ENCODE measurements at regions not wholly inside any gene's neighbourhood (a gene's known extent, or its start where the extent isn't known, plus 50 kb on each side); places are given as distances from the start of the nearest gene placed in this dataset.

DNA sequence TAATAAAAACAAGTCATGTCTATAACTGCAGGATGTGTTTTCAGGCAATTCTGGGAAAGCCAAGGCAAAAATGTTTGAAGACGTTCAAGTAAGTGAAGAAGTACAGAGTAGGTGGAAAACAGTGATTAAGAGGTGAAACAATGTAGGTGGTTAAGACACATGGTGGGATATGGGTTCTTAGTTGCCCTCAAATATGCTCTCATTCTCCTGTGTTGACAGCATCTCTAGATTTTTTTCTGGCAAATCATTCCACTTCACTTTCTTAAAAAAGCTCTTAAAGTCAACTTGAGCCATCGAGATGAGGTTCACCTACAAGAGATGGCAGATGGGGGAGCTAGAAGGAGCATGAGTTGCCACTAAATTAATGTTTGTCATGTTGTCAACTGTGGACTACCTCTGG, 1041.0 kb upstream of the CNTN5 start:
- H4K8ac ChIP-seq (replicated peaks; ENCODE audit: insufficient read length, low read depth, low read length), result no peak overlapping the region
- H3K79me1 ChIP-seq (ENCODE audit: insufficient read depth, low read depth, low read length, poor library complexity, severe bottlenecking), result no peaks in the 10 kb centered on the region
- H2BK15ac ChIP-seq (ENCODE audit: low read depth, low read length), result no peak overlapping the region
- no peak overlapping the region for H2AFZ ChIP-seq (ENCODE audit: low read length)
- H3K56ac ChIP-seq (ENCODE audit: insufficient read length, low read depth, low read length), result no peak overlapping the region
- H2BK20ac ChIP-seq (ENCODE audit: low read depth, low read length, poor library complexity, severe bottlenecking), result no peak overlapping the region
- H4K5ac ChIP-seq (ENCODE audit: insufficient read length, low read depth, low read length), result no peak overlapping the region
- no peak for TF ChIP-seq CTCF (conservative IDR thresholded peaks at IDR 0.05)
- H4K91ac ChIP-seq (ENCODE audit: insufficient read length, low read depth, low read length), result no peak overlapping the region
- H4K20me1 ChIP-seq (ENCODE audit: control insufficient read depth, insufficient read depth, insufficient read length), result no peaks in the 10 kb centered on the region
- H2AK5ac ChIP-seq (ENCODE audit: insufficient read length, low read length), result no peak overlapping the region
- WGBS (ENCODE audit: extremely low coverage, insufficient read length, low lambda C conversion rate), result no CpG with 5 or more reads among the region's 2 CpGs
- Mint-ChIP-seq H3K36me3 (ENCODE audit: insufficient read depth in 1 of 3, low read depth in 3 of 3) (no peaks in the 10 kb centered on the region), H3K27ac (no peak overlapping the region), H3K4me3 (no peak overlapping the region), H3K4me1 (peaks cover 6 to 8% of the 10 kb centered on the region in 2 experiments), H3K9me3 (no peaks in the 10 kb centered on the region; a peak in 2 of 5 replicates), H3K27me3 (ENCODE audit: low read depth) (no peaks in the 10 kb centered on the region)
- H3K14ac ChIP-seq (ENCODE audit: insufficient read depth, low read length), result no peak overlapping the region
- H3K4me2 ChIP-seq (ENCODE audit: insufficient read depth, insufficient read length, low read length), result no peak overlapping the region
- no peak overlapping the region for H3K18ac ChIP-seq (ENCODE audit: insufficient read length, low read depth, low read length)
- no peak overlapping the region for H2BK12ac ChIP-seq (ENCODE audit: insufficient read length, low read depth, low read length)
- H3K23ac ChIP-seq (ENCODE audit: insufficient read length, low read depth, low read length), result no peak overlapping the region
- no peak overlapping the region for H3K27ac ChIP-seq (ENCODE audit: insufficient read length, low read depth, low read length)
- no peaks in the 10 kb centered on the region for H3K27me3 ChIP-seq (ENCODE audit: insufficient read depth, low read length)
- no peak overlapping the region for H2BK5ac ChIP-seq (ENCODE audit: insufficient read length, low read length)
- no peak overlapping the region for H2BK120ac ChIP-seq (ENCODE audit: low read depth, low read length, poor library complexity, severe bottlenecking)
- no peaks in the 10 kb centered on the region for H3K9me3 ChIP-seq (ENCODE audit: control insufficient read depth, low read depth, low read length)
- H3K79me2 ChIP-seq (ENCODE audit: insufficient read depth, low read length), result no peaks in the 10 kb centered on the region
- no peak overlapping the region for H3K9ac ChIP-seq (ENCODE audit: extremely low read depth, insufficient read length, low read length)
- no peak overlapping the region for H3K4ac ChIP-seq (ENCODE audit: low read depth, low read length)
- H3T11ph ChIP-seq (ENCODE audit: low read length), result no peak overlapping the region
- no peaks in the 10 kb centered on the region for H3K23me2 ChIP-seq (ENCODE audit: insufficient read length, low read depth, low read length, poor library complexity, severe bottlenecking)
- H3K4me1 ChIP-seq (ENCODE audit: insufficient read depth, low read length), result no peaks in the 10 kb centered on the region
- no peak for DNase-seq
